ENCODE measurements at regions not wholly inside any gene's neighbourhood (a gene's known extent, or its start where the extent isn't known, plus 50 kb on each side); places are given as distances from the start of the nearest gene placed in this dataset.
"Not testable (repeated sequence)": the region's sequence is repeated elsewhere in the genome, so short reads cannot be mapped to it uniquely, and the experiment has no call there.

DNA sequence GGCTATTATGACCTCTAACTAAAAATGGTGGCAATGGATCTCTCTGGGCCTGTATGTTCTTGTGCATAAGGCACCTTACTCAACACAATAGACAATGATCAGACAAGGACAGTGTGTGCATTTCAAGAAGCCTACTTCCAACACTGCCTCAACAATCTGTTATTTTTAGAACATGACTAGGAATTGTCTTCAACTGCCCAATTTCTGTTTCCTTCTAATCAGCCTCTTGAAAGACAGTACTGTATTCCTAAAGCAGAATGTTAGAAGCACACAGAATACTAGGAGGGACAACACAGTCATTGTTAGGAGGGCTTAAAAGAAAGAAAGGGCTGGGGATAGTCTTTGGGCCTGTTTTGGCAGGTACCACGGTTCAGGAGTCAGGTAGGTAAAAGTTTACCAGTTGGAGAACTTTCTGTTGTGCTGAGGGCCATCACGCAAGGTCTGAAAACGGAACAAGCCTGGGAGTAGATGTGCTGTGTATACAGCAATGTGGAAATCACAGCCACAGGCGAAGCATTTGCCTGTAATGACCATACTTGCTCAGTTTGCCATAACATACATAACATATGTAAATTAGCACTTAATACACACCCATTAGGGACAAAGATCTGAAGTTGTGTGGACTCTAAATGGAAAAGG lies 100.8 kb upstream of the ATXN3L start:
- no peak for DNase-seq (ENCODE audit: low read depth)

DNA sequence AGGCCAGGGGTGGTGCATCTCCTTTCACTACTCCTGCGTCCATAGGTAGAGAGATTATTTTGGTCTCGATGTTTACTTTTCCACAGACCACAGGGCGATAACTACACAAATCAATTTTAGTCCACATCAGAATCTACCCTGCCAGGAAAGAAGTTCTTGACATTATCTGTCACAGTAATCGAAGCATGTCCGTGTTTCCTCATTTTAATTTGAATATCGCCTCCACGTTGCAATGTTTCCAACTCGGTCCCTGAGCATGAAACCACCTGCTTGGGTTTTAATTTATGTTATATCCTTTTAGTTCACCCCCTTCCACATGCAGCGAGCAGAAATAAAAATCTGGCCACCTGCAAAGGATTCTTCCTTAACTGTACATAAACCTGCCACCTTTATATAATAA lies 100.1 kb upstream of the ATXN3L start:
- DNase-seq (ENCODE audit: low read depth) = no peak

DNA sequence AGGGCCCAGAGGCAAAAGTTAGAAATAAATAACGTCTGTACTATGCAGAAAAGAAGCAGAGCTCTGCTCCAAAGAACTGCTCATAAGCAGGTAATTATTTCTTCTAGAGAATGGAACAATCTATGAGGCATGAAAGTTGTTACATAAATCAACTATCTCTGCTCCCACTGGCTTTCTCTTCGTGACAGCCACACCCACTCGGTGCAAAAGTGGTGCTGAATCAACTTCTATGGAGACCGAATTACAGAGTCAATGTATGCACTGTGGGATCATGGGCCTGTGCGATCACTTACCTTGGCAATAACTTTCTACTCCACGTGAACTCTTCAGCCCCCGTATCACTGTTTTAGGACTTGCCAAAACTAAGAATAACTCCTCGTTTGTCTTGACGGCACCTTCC lies 99.4 kb upstream of the ATXN3L start:
- no peak for DNase-seq (ENCODE audit: low read depth)

- no peak for DNase-seq (ENCODE audit: low read depth)
Measured at GRCh38 chrX:13418126-13419097, 98.6 kb upstream of the ATXN3L start.

GRCh38 chrX:13415509-13415908 lies 95.7 kb upstream of the ATXN3L start:
- DNase-seq (ENCODE audit: low read depth) = no peak

- DNase-seq (ENCODE audit: low read depth) = no peak
Measured at GRCh38 chrX:13414006-13414647, 94.3 kb upstream of the ATXN3L start.

GRCh38 chrX:13412208-13412600 lies 92.4 kb upstream of the ATXN3L start:
- DNase-seq (ENCODE audit: low read depth) = no peak

- DNase-seq (ENCODE audit: low read depth) = no peak
Measured at GRCh38 chrX:13411496-13412207, 91.8 kb upstream of the ATXN3L start.

DNA sequence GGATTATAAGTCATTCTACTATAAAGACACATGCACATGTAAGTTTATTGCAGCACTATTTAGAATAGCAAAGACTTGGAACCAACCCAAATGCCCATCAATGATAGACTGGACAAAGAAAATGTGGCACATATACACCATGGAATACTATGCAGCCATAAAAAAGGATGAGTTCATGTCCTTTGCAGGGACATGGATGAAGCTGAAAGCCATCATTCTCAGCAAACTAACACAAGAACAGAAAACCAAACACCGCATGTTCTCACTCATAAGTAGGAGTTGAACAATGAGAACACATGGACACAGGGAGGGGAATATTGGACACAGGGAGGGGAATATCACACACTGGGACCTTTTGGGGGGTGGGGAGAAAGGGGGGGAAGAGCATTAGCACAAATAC lies 88.7 kb upstream of the ATXN3L start:
- DNase-seq (ENCODE audit: low read depth) = not testable (repeated sequence)

GRCh38 chrX:13404777-13405176 lies 84.9 kb upstream of the ATXN3L start:
- DNase-seq (ENCODE audit: low read depth) = not testable (repeated sequence)

GRCh38 chrX:13404364-13404763 lies 84.5 kb upstream of the ATXN3L start:
- DNase-seq (ENCODE audit: low read depth) = no peak

GRCh38 chrX:13401724-13402123 lies 81.9 kb upstream of the ATXN3L start:
- no peak for DNase-seq (ENCODE audit: low read depth)

DNA sequence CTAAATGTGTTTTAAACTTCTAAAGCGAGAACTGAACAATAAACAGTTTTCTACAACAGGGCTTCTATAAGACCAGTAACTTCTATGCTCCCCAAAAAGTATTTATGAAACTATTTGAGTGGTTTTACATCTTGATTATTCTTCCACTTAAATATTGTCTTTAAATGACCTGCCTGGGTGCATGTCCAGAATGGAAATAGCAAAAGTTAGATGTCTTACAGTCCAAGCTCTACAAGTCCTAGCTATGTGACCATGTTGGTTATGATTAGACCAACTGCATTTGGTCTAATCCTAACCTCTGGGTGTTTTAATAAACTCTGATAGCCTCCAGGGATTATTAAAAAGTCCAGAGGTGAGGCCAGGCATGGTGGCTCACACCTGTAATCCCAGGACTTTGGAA lies 79.0 kb upstream of the ATXN3L start:
- no peak for DNase-seq (ENCODE audit: low read depth)

DNA sequence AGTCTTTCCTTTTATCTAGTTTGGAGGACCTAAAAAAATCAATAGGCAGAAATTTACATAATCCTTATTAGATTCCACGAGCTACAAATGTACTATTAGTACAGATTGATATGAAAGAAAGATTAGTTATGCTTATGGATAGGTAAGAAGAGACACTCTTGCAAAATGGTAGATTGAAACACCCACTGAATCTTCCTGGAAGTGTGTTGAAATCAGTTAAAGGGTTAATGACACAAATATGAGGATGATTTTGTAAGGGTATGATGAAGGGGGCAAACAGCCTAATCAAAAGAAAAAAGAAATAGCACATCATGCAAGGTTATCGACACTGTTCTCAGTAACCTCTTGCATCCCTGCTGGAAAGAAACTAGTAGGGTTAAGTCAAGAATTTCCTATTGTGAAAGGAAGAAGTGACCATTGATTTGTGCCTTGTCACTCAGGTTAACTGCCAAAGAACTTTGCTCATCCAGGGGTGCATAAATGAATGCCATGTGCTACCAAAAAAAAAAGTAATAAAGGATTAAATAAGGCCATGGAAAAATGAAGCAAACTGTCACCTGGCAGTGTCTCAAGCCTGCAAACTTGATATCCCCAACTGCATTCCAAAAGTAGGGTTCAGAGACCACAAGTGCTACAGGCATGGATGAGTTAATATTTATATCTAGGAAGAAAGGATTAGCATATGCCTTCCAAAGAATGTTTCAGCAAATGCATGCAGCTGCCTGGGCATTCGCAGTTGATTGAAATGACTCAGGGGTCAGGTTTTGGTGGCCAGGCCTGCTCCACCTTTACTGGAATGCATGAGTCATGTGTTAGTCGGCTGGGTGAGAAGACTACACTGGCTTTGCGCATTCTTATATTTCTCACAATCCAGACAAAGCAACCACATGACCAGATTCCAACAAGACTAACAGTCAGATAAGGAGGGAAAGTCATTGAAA lies 78.3 kb upstream of the ATXN3L start:
- no peak for DNase-seq (ENCODE audit: low read depth)

- DNase-seq (ENCODE audit: low read depth) = no peak
Measured at GRCh38 chrX:13396924-13397323, 77.1 kb upstream of the ATXN3L start.

- DNase-seq (ENCODE audit: low read depth) = no peak
Measured at GRCh38 chrX:13389501-13389900, 69.6 kb upstream of the ATXN3L start.

GRCh38 chrX:13387666-13388494 lies 68.0 kb upstream of the ATXN3L start:
- DNase-seq (ENCODE audit: low read depth) = no peak

DNA sequence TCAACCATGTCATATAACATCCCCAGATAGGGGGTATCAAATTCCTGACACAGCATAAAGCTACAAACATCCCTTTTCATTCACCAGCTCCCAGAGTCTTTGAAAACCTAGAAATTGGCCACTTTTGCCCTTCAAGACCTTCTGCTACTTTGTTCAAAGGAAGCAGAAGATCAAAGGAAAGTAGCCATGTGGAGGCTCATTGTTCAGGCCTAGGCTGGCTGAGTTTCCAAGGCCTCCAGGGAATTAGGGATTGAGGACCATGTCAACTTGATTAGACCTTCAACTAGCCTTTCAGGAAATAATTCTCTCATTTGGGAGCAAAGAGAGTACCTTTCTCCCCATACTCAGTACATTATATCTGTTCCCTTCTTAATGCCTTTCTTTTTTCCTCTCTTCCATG lies 66.8 kb upstream of the ATXN3L start:
- DNase-seq (ENCODE audit: low read depth) = no peak

DNA sequence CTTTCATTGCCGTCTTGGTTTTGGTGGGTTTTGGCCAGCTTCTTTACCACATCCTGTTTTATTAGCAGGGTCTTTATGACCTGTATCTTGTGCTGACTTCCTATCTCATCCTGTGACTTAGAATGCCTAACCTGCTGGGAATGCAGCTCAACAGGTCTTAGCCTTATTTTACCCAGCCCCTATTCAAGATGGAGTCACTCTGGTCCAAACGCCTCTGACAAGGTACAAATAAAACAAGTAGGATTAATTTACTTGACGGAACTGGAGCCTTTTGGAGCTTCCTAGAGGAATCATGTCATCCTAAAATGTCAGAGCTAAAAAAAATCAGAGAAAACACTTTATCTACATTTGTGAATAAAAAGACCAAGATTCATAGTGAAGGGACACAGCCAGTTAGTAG lies 66.2 kb upstream of the ATXN3L start:
- no peak for DNase-seq (ENCODE audit: low read depth)

DNA sequence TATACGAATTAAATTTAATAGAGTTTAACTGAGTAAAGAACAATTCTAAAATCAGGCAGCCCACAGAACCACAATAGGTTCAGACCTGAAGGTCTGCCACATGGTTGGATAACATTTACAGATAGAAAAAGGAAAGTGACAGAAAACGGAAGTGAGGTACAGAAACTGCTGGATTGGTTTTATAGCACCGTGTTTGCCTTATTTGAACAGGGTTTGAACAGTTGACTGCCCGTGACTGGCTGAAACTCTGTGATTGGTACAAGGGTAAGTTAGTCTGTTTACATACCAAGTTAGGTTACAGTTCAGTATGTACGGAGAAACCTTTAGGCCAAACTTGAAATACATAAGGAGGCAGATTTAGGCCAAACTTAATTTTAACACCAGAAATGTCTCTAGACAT lies 64.1 kb upstream of the ATXN3L start:
- DNase-seq (ENCODE audit: low read depth) = no peak

Data from activated T-helper 9 cell treated with anti-CD3 and anti-CD28 coated beads, Interleukin-2, amount 50 U/mL, for 16 hours (primary cell).